Erythroblast (primary cell): ENCODE measurements at regions not wholly inside any gene's neighbourhood (a gene's known extent, or its start where the extent isn't known, plus 50 kb on each side); places are given as distances from the start of the nearest gene placed in this dataset.

Experiments
- GATA1 ChIP-seq: IDR thresholded peaks from 2 replicates; pipeline ENCODE4 v1.6.1; 2011; ENCODE audit warnings: low read depth, mild to moderate bottlenecking, control low read depth, low read length, moderate library complexity
- POLR2A ChIP-seq: IDR thresholded peaks from 2 replicates; pipeline ENCODE4 v1.6.1; 2011; ENCODE audit warnings: mild to moderate bottlenecking, low read length

GRCh38 chr4:73922317-73922716, 53.1 kb downstream of the CXCL1 start:
- TF ChIP-seq POLR2A (no peak), GATA1 (no peak)
